GM19324 (cell line): ENCODE measurements at regions not wholly inside any gene's neighbourhood (a gene's known extent, or its start where the extent isn't known, plus 50 kb on each side); places are given as distances from the start of the nearest gene placed in this dataset.
"Not testable (repeated sequence)": the region's sequence is repeated elsewhere in the genome, so short reads cannot be mapped to it uniquely, and the experiment has no call there.

Source experiments
- ATAC-seq: cut with Tn5 transposase; IDR thresholded peaks from one replicate; pipeline ENCODE4 v1.9.1; 2021; ENCODE audit warnings: mild to moderate bottlenecking, moderate library complexity; ENCODE audit not compliant: unreplicated experiment, low FRiP score

GRCh38 chr5:72654231-72654630, 147.0 kb upstream of the ZNF366 start:
- ATAC-seq: no peak

- ATAC-seq: no peak
Measured at GRCh38 chr5:72653586-72653985, 146.4 kb upstream of the ZNF366 start.

- ATAC-seq: no peak
Measured at GRCh38 chr5:72651779-72652178, 144.6 kb upstream of the ZNF366 start.

DNA sequence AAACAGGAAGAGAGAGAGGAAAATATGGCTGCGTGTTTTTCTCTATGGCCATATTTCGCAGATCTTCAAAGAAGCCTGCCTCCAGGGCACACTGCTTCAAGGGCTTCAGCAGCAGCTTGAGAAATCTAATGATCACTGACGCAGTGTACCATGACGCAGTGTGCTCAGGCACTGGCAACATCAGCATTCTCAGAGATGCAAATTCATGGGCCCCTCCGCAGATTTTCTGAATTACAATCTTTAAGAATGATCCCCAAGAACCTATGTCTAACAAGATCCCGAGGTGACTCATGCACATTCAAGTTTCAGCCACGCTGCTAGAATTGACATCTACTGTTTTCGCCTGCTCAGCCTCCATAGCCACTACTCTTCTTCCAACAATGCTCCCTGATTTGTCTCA, 143.9 kb upstream of the ZNF366 start:
- ATAC-seq: no peak

- no peak for ATAC-seq
Measured at GRCh38 chr5:72649449-72649848, 142.2 kb upstream of the ZNF366 start.

DNA sequence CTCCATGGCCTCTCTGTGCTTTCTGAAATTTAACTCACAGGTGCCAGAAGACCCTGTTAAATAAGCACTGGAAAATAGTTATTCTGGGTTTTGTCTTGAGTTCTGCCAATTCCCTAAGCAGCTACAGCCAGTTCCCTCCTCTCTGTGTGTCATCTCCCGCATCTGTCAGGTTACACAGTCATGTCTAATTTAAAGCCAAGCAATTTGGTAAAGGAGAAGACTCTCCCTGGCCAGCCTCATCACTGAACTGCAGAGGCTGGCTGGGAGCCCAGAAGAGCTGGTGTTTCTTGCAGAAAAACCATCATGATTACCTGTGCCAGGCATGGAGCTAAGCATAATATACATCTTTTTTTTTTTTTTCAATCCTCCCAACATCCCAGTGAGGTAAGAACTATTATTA, 141.3 kb upstream of the ZNF366 start:
- no peak for ATAC-seq

- no peak for ATAC-seq
Measured at GRCh38 chr5:72647806-72648205, 140.6 kb upstream of the ZNF366 start.

DNA sequence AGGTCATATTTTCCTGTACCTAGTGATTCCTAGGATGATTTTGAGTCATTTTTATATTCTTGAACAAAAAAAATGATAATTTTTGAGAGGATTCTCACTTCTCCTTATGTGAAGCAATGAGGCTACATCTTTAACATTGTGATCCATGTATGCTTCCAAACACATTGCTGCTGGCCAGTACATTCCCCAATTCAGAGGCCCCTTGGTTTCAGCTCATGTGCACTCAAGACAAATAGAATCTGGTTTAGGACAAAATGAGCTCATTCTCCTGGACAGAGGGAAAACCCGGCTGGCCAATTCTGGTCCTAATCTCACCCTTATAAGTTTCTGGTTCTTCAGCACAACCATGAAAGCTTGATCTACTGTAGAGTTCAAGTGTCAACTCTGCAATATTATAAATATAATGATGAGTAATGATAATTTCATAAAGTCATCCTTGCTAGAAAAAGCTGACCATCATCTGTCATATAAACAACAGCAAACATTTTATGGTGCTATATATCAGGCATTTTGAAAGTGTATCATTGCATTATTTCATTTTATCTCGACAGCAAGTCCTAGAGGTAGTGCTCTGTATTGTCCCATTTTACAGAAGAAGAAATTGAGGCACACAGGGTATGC, 139.1 kb upstream of the ZNF366 start:
- ATAC-seq: no peak

- ATAC-seq: no peak
Measured at GRCh38 chr5:72645064-72645846, 138.0 kb upstream of the ZNF366 start.

- no peak for ATAC-seq
Measured at GRCh38 chr5:72644296-72644695, 137.1 kb upstream of the ZNF366 start.

DNA sequence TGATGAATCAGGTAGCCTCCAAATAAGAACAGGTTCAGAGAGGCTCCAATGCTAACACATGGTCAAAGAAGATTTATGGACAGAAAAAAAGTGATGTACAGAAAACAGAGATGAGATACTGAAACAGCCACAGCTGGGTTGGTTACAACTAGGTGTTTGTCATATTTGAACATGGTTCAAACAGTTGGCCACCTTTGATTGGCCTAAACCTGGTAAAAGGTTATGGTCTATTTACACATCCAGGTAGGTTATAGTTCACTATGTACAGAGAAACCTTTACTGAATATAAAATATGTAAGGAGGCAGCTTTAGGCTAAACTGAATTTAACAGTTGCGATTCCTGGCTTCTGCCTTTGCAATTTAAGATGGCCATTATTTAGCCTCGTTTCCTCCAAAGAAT, 134.0 kb upstream of the ZNF366 start:
- no peak for ATAC-seq

DNA sequence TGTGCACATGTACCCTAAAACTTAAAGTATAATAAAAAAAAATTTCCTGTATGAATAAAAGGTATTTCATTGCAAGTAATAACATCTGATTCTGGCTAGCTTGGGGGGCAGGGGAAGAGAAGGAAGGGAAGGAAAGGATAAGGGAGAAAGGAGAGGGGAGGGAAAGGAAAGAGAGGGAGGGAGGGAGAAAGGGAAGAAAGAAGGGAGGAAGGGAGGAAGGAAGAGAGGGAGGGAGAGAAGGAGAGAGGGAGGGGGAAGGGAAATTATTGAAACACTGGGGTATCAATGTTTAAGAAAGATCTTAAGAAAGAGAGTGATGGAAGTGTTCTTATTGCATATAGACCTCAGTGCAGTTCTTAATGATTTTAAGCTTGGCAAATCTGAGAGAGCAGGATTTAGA, 129.8 kb upstream of the ZNF366 start:
- no peak for ATAC-seq

DNA sequence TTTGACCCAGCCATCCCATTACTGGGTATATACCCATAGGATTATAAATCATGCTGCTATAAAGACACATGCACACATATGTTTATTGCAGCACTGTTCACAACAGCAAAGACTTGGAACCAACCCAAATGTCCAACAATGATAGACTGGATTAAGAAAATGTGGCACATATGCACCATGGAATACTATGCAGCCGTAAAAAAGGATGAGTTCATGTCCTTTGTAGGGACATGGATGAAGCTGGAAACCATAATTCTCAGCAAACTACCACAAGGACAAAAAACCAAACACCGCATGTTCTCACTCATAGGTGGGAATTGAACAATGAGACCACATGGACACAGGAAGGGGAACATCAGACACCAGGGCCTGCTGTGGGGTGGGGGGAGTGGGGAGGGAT, 129.4 kb upstream of the ZNF366 start:
- not testable (repeated sequence) for ATAC-seq

- no peak for ATAC-seq
Measured at GRCh38 chr5:72634444-72634843, 127.2 kb upstream of the ZNF366 start.

DNA sequence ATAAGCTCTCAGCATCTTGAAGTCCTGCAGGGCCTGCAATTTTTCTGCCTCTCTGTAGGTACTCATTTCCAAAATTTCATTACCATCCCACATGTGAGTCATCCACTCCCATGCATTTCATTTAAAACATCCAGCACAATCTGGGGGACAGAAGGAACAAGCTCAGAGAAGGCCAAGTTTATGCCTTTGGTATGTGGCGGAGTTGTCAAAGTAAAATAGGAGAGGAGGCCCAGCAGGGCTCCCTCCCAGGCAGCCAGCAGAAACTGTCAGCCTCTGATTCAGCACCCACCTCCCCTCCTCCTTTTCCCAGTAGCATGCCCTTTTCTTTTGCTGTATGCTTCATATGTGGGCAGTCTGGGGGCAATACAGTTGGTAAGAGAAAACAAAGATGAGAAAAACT, 126.4 kb upstream of the ZNF366 start:
- ATAC-seq: no peak

DNA sequence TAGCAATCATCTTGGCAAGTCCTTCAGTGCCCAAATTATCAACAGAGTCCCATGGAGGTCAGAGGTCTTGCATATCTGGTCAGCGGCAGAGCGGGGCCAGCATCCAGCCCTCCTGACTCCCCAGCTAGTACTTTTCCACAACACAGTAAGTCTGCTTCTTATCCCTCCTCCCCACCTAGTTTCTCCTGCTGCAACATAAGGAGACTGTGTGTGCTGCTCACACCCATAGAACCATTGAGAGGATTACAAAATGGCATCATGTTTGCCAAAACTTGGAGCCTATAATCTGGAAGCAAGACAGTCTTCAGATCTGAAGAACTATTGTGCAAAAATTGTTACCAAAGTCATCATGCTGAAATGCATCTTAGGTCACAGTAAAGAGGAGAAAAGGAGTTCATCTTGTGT, 125.8 kb upstream of the ZNF366 start:
- no peak for ATAC-seq

DNA sequence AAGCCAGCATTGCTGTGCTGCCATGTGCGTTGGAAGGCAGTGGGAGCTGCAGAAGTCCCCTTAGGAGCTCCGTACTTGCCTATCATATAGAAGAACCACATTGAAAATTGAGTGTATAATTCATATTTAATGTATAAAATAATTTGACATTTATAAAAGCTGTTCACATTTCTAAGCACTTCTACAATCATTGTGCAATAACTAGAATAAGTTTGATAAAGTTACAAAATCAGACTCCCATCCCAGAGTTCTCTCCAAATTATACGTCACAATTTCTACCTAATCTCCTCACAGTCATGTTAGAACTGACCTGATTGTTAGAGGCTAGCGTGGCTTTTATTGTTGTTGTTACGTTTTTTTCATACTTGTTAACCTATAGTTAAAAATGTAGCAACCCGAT, 123.5 kb upstream of the ZNF366 start:
- ATAC-seq: no peak

- no peak for ATAC-seq
Measured at GRCh38 chr5:72630081-72630480, 122.9 kb upstream of the ZNF366 start.

GRCh38 chr5:72628771-72629371, 121.7 kb upstream of the ZNF366 start:
- no peak for ATAC-seq

GRCh38 chr5:72625332-72625731, 118.1 kb upstream of the ZNF366 start:
- no peak for ATAC-seq

GRCh38 chr5:72624641-72625236, 117.5 kb upstream of the ZNF366 start:
- no peak for ATAC-seq

GRCh38 chr5:72623936-72624335, 116.7 kb upstream of the ZNF366 start:
- no peak for ATAC-seq
